Gastrocnemius medialis (tissue), 4 donors: ENCODE measurements at regions not wholly inside any gene's neighbourhood (a gene's known extent, or its start where the extent isn't known, plus 50 kb on each side); places are given as distances from the start of the nearest gene placed in this dataset.

ENCODE experiments used
- ATAC-seq, 2 donors: fragments of 150-250 bp; one replicate each; pipeline ENCODE4 v1.9.1; 2016
- DNase-seq, 2 donors: peaks; one replicate each; pipeline ENCODE4 v3.0.0-alpha.2; 2019
- H3K27ac ChIP-seq, 4 donors: fragments of 200-600 bp; sonication (generic); 1 replicate in 1 of 4; 2 replicates in 3 of 4; pipeline ENCODE4 v1.5.1; 2016 to 2018; ENCODE audit warnings: mild to moderate bottlenecking in 2 of 4, moderate library complexity in 1 of 4
- H3K27me3 ChIP-seq, 3 donors: fragments of 200-600 bp; sonication (generic) in 2 of 3; 1 replicate in 1 of 3; 2 replicates in 2 of 3; pipeline versions ENCODE4 v1.5.1 to v1.6.0; 2016 to 2019; ENCODE audit warnings: mild to moderate bottlenecking in 1 of 3, moderate library complexity in 1 of 3
- H3K36me3 ChIP-seq, 2 donors: fragments of 200-600 bp; sonication (generic) in 1 of 2; one replicate each; pipeline ENCODE4 v1.5.1; 2017 to 2018
- H3K4me1 ChIP-seq, 2 donors: fragments of 200-600 bp; sonication (generic) in 1 of 2; one replicate each; pipeline ENCODE4 v1.5.1; 2016 to 2017; ENCODE audit warnings: mild to moderate bottlenecking in 2 of 2
- H3K4me3 ChIP-seq, 4 donors: fragments of 200-600 bp; sonication (generic) in 3 of 4; 1 replicate in 1 of 4; 2 replicates in 3 of 4; pipeline ENCODE4 v1.5.1; 2016 to 2019; ENCODE audit warnings: mild to moderate bottlenecking in 2 of 4
- H3K9me3 ChIP-seq, 3 donors: fragments of 200-600 bp; sonication (generic) in 2 of 3; 1 replicate in 1 of 3; 2 replicates in 2 of 3; pipeline ENCODE4 v1.5.1; 2016 to 2019
- CTCF ChIP-seq, 5 experiments: fragments of 450-650 bp in 3 of 5; fragments of 200-600 bp in 2 of 5; sonication (generic) in 2 of 5; IDR thresholded peaks in 4 of 5; conservative IDR thresholded peaks in 1 of 5; 1 replicate in 4 of 5; 2 replicates in 1 of 5; pipeline ENCODE4 v1.5.1; 2016 to 2019; ENCODE audit warnings: antibody characterized with exemption in 5 of 5, mild to moderate bottlenecking in 3 of 5, moderate library complexity in 3 of 5
- POLR2A ChIP-seq, 2 donors: fragments of 450-650 bp; IDR thresholded peaks; one replicate each; pipeline ENCODE4 v1.6.1; 2017; ENCODE audit warnings: antibody characterized with exemption in 2 of 2, mild to moderate bottlenecking in 2 of 2, moderate library complexity in 2 of 2
- in situ Hi-C, 4 donors: fragments of 200-750 bp; cut with MboI; loops; one replicate each; pipeline versions ENCODE4 v1.15.0 to v1.8.0; 2017; ENCODE audit warnings: low sequenced_read_pairs in 4 of 4
- intact Hi-C: fragments of 100-400 bp; cut with DNase I; formaldehyde crosslinking; loops from one replicate; pipeline ENCODE4 v1.15.1; 2023; ENCODE audit warnings: low total_unique reads

GRCh38 chr18:28571929-28572328 is 395.0 kb upstream of the CDH2 start:
- Histone ChIP-seq H3K4me3 (no peak overlapping the region), H3K9me3 (no peaks in the 10 kb centered on the region), H3K36me3 (no peaks in the 10 kb centered on the region), H3K4me1 (no peaks in the 10 kb centered on the region), H3K27ac (no peak overlapping the region), H3K27me3 (no peaks in the 10 kb centered on the region)
- no peak for DNase-seq
- in situ Hi-C loops = loop anchor here in 1 of 4 donors (25.0 kb wide), 1 partner anchor 90 kb away; no protein-coding TSS in a partner anchor
- no peak for ATAC-seq
- intact Hi-C loops = no loop called here
- no peak for TF ChIP-seq POLR2A (IDR thresholded peaks at IDR 0.05)

GRCh38 chr18:28560331-28560730 is 383.4 kb upstream of the CDH2 start:
- intact Hi-C loops (no loop called here), in situ Hi-C loops (loop anchor here in 1 of 4 donors (25.0 kb wide), 1 partner anchor 102 kb away; no protein-coding TSS in a partner anchor)
- H3K27me3 ChIP-seq = no peaks in the 10 kb centered on the region
- ATAC-seq (no peak), DNase-seq (no peak)
- H3K36me3 ChIP-seq = no peaks in the 10 kb centered on the region
- no peak for TF ChIP-seq POLR2A (IDR thresholded peaks at IDR 0.05)
- no peak for TF ChIP-seq CTCF (IDR thresholded peaks at IDR 0.05 in 4 of 5, conservative IDR thresholded peaks at IDR 0.05 in 1 of 5)
- no peaks in the 10 kb centered on the region for H3K9me3 ChIP-seq
- no peak overlapping the region for H3K27ac ChIP-seq
- H3K4me3 ChIP-seq = no peak overlapping the region
- no peaks in the 10 kb centered on the region for H3K4me1 ChIP-seq

- no peaks in the 10 kb centered on the region for H3K36me3 ChIP-seq
- no peak for DNase-seq
- no peak overlapping the region for H3K27ac ChIP-seq
- H3K27me3 ChIP-seq = no peaks in the 10 kb centered on the region
- no peaks in the 10 kb centered on the region for H3K4me1 ChIP-seq
- in situ Hi-C loops = loop anchor here in 1 of 4 donors (25.0 kb wide), 1 partner anchor 103 kb away; no protein-coding TSS in a partner anchor
- H3K9me3 ChIP-seq = no peaks in the 10 kb centered on the region
- TF ChIP-seq POLR2A (IDR thresholded peaks at IDR 0.05) (no peak), CTCF (IDR thresholded peaks at IDR 0.05 in 4 of 5, conservative IDR thresholded peaks at IDR 0.05 in 1 of 5) (no peak)
- H3K4me3 ChIP-seq = no peak overlapping the region
- intact Hi-C loops = no loop called here
- ATAC-seq = no peak
These were observed 382.6 kb upstream of the CDH2 start for GRCh38 chr18:28559511-28559910.

- in situ Hi-C loops = no loop called here
These were observed 365.0 kb upstream of the CDH2 start for GRCh38 chr18:28541934-28542333.

GRCh38 chr18:28541276-28541930 is 364.5 kb upstream of the CDH2 start:
- in situ Hi-C loops = no loop called here
- H3K4me3 ChIP-seq = no peak overlapping the region
- H3K27me3 ChIP-seq = no peaks in the 10 kb centered on the region
- DNase-seq = peak in 1 of 2 donors; percentile 2
- no peak overlapping the region for H3K27ac ChIP-seq
- ATAC-seq = peak in 1 of 2 donors; percentile 56
- intact Hi-C loops = no loop called here
- no peaks in the 10 kb centered on the region for H3K36me3 ChIP-seq
- H3K4me1 ChIP-seq = no peaks in the 10 kb centered on the region
- H3K9me3 ChIP-seq = no peaks in the 10 kb centered on the region
- TF ChIP-seq POLR2A (IDR thresholded peaks at IDR 0.05) (no peak), CTCF (IDR thresholded peaks at IDR 0.05 in 4 of 5, conservative IDR thresholded peaks at IDR 0.05 in 1 of 5) (no peak)

More at GRCh38 chr18:28541934-28542333, 365.0 kb upstream of the CDH2 start:
- Histone ChIP-seq H3K27ac (no peak overlapping the region), H3K4me1 (no peaks in the 10 kb centered on the region), H3K36me3 (no peaks in the 10 kb centered on the region), H3K4me3 (no peak overlapping the region), H3K27me3 (no peaks in the 10 kb centered on the region), H3K9me3 (no peaks in the 10 kb centered on the region)
- TF ChIP-seq POLR2A (IDR thresholded peaks at IDR 0.05) = no peak
- TF ChIP-seq CTCF (IDR thresholded peaks at IDR 0.05 in 4 of 5, conservative IDR thresholded peaks at IDR 0.05 in 1 of 5) = no peak
- intact Hi-C loops = no loop called here
- no peak for ATAC-seq
- no peak for DNase-seq
